Uterus (tissue), 2 donors: ENCODE measurements at regions not wholly inside any gene's neighbourhood (a gene's known extent, or its start where the extent isn't known, plus 50 kb on each side); places are given as distances from the start of the nearest gene placed in this dataset.

ENCODE experiments used
- POLR2A ChIP-seq, 2 donors: fragments of 450-650 bp; IDR thresholded peaks; one replicate each; pipeline ENCODE4 v1.6.1; 2016; ENCODE audit warnings: antibody characterized with exemption in 2 of 2, mild to moderate bottlenecking in 1 of 2, moderate library complexity in 1 of 2
- TF ChIP-seq, protein P1 (sequence below), 4 experiments: fragments of 200-600 bp in 2 of 4; fragments of 450-650 bp in 2 of 4; sonication (generic) in 2 of 4; IDR thresholded peaks; one replicate each; pipeline ENCODE4 v1.5.1; 2016 to 2019; ENCODE audit warnings: antibody characterized with exemption in 4 of 4, mild to moderate bottlenecking in 2 of 4, moderate library complexity in 1 of 4

DNA sequence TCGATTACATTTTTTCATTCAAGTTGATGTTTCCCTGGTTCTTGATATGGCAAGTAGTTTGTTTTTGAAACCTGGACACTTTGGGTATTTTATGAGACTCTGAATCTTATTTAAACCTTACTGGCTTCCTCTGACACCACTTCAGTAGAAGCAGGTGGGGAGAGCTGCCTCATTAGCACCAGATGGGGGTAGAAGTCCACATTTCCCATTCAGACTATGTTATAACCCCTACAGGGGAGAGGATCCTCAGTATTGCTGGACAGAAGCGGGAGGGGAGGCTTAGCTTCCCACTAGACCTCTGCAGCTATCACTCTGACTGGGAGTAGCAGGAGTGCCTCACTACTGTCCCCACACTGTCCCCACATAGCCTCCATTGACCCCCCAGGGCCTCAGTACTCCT, 145.3 kb upstream of the SLC35G4 start:
- TF ChIP-seq POLR2A (IDR thresholded peaks at IDR 0.05) = no peak
- TF ChIP-seq, protein P1, sequence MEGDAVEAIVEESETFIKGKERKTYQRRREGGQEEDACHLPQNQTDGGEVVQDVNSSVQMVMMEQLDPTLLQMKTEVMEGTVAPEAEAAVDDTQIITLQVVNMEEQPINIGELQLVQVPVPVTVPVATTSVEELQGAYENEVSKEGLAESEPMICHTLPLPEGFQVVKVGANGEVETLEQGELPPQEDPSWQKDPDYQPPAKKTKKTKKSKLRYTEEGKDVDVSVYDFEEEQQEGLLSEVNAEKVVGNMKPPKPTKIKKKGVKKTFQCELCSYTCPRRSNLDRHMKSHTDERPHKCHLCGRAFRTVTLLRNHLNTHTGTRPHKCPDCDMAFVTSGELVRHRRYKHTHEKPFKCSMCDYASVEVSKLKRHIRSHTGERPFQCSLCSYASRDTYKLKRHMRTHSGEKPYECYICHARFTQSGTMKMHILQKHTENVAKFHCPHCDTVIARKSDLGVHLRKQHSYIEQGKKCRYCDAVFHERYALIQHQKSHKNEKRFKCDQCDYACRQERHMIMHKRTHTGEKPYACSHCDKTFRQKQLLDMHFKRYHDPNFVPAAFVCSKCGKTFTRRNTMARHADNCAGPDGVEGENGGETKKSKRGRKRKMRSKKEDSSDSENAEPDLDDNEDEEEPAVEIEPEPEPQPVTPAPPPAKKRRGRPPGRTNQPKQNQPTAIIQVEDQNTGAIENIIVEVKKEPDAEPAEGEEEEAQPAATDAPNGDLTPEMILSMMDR (IDR thresholded peaks at IDR 0.05) = no peak
